ENCODE measurements at regions not wholly inside any gene's neighbourhood (a gene's known extent, or its start where the extent isn't known, plus 50 kb on each side); places are given as distances from the start of the nearest gene placed in this dataset.

GRCh38 chr12:97324471-97324870, 138.1 kb upstream of the RMST start:
- DNase-seq = no peak

- no peak for DNase-seq
Observed at GRCh38 chr12:97335115-97335514, 127.5 kb upstream of the RMST start.

GRCh38 chr12:97336900-97337751, 125.5 kb upstream of the RMST start:
- DNase-seq = no peak

GRCh38 chr12:97342130-97342529, 120.5 kb upstream of the RMST start:
- no peak for DNase-seq

- DNase-seq = no peak
Observed at GRCh38 chr12:97347956-97348355, 114.6 kb upstream of the RMST start.

- no peak for DNase-seq
Observed at GRCh38 chr12:97358361-97358760, 104.2 kb upstream of the RMST start.

- no peak for DNase-seq
Observed at GRCh38 chr12:97359021-97359690, 103.4 kb upstream of the RMST start.

- DNase-seq = no peak
Observed at GRCh38 chr12:97363693-97364092, 98.9 kb upstream of the RMST start.

- DNase-seq = peak in 1 of 2 donors; percentile 2
Observed at GRCh38 chr12:97368462-97369163, 94.0 kb upstream of the RMST start.

- no peak for DNase-seq
Observed at GRCh38 chr12:97375310-97375709, 87.3 kb upstream of the RMST start.

- DNase-seq = no peak
Observed at GRCh38 chr12:97380440-97380839, 82.2 kb upstream of the RMST start.

- DNase-seq = no peak
Observed at GRCh38 chr12:97385121-97385520, 77.5 kb upstream of the RMST start.

GRCh38 chr12:97386133-97386581, 76.4 kb upstream of the RMST start:
- DNase-seq = no peak

GRCh38 chr12:97387844-97388243, 74.8 kb upstream of the RMST start:
- DNase-seq = no peak

GRCh38 chr12:97394657-97395056, 67.9 kb upstream of the RMST start:
- DNase-seq = no peak

- DNase-seq = no peak
Observed at GRCh38 chr12:97397008-97397407, 65.6 kb upstream of the RMST start.

GRCh38 chr12:97398704-97399103, 63.9 kb upstream of the RMST start:
- DNase-seq = no peak

- no peak for DNase-seq
Observed at GRCh38 chr12:97404093-97404492, 58.5 kb upstream of the RMST start.

- no peak for DNase-seq
Observed at GRCh38 chr12:97404543-97404942, 58.1 kb upstream of the RMST start.

- no peak for DNase-seq
Observed at GRCh38 chr12:97408363-97408762, 54.2 kb upstream of the RMST start.

- no peak for DNase-seq
Observed at GRCh38 chr12:97411341-97411740, 51.3 kb upstream of the RMST start.
